Inferior parietal cortex (tissue), 1 donor: ENCODE measurements at regions not wholly inside any gene's neighbourhood (a gene's known extent, or its start where the extent isn't known, plus 50 kb on each side); places are given as distances from the start of the nearest gene placed in this dataset.
"Not testable (repeated sequence)": the region's sequence is repeated elsewhere in the genome, so short reads cannot be mapped to it uniquely, and the experiment has no call there.

Experiments used
- DNase-seq: peaks from one replicate; pipeline ENCODE4 v3.0.0-alpha.2; 2016; ENCODE audit errors: extremely low spot score

DNA sequence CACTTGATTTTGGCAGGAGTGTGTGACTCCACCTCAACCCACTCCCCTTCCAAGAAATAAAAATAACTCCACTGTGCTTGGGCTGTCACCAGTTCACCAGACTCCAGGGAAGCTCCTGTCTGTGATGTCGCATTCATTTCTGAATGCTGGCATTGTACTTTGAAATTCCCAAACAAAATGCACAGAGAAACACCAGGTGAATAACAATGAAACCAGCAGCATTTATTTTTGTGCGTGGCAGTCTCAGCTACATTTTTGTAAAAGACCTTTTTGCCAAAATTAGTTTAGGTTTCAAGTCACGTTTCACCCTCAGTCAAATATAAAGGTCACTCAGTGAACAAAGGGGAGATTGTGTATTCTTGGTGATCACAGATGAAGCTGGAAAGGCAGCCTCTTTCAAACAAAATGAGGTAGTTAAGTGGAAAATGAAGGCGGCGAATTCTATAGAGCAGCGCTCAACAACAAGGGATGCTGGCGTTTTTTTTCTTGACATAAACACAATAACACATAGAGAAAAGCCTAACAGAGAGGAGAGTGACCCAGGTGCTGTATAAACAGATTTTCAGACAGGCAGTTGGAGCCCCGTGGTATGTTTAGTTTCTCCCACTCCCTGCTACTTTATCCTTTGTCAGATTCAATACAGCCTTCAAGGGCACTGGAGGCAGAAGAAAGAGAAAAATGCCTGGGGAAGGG lies 210.3 kb upstream of the GCFC2 start:
- peak; percentile 70 for DNase-seq

DNA sequence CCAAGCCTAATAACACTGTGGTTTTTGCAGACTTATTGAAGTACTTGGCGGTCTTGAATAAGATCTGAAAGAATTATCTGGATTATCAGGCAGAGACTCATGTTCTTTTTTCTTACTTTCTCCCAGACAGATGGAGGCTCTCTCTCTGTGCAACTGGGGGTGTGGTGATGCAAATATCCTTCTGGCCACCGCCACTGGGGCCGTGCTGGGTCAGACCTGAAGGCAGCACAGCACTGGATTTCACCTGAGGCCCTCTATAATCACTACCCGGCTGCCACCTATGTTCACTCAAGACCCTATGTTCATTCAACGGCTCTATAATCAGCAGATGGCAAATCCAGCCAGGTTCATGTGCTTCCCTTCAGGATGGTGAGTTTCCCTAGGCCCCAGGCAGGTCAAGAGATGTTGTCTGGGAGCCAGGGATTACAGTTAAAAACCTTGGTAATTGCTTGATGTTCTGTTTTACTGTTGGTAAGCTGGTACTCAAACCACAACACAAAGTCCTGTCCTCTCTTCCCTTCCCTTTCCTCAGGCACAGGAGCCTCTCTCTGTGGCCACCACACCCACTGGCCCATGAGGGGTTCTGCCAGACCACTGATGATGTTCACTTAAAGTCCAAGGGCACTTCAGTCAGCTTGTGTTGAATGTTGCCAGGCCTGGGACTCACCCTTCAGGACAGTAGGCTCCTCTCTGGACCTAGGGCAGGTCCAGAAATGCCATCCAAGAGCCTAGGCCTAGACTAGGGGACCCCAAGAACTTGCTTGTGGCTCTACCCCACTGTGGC lies 205.3 kb upstream of the GCFC2 start:
- DNase-seq, result no peak

- DNase-seq, result peak; percentile 44
Observed at GRCh38 chr2:75896779-75897366, 186.2 kb upstream of the GCFC2 start.

DNA sequence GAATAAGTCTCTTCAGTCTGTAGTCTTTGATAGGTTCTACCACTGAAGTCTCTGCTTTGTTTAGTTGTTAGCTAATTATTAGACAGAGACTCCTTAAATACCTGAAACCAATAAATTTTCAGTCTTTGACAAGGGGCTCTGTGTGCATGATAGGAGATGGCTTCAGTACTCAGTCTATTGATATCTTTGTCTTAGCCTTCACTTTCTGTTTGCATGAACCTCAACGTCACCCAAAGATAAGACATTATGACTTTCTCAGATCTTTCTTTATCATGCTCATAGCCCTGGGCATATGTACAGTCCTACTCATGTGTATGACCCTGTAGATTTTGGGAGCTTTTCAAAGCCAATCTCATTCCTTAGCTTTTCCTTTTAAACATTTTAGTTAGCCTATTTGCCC lies 183.5 kb upstream of the GCFC2 start:
- DNase-seq, result no peak

DNA sequence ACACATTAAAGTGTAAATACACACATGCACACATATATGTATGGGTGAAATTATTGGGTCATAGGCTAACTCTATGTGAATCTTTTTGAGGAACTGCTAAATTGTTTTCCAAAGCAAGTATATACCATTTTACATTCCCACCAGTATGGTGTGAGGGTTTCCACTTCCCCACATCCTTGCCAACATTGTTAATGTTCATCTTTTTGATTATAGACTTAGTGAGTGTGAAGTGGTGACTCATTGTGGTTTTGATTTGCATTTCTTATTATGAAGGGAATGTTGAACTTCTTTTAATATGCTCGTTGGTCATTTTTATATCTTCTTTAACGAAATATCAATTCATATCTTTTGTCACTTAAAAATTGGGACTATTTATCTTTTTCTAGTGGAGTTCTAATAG lies 181.8 kb upstream of the GCFC2 start:
- no peak for DNase-seq

DNA sequence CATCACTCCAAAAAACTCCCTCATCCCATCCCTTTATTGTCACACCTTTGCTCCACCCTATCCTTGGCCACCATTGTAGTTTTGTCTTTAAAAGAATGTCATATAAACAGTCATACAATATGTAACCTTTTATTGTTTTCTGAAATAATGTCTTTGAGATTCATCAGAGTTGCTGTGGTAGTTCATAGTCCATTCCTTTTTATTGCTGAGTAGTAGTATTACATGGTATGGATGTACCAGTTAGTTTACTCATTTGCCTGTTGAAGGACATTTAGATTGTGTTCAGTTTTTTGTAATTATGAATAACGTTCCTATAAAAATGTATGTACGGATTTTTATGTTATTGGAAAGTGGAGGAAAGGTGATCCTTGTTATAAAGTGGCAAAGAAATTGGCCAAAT lies 171.8 kb upstream of the GCFC2 start:
- DNase-seq, result no peak

DNA sequence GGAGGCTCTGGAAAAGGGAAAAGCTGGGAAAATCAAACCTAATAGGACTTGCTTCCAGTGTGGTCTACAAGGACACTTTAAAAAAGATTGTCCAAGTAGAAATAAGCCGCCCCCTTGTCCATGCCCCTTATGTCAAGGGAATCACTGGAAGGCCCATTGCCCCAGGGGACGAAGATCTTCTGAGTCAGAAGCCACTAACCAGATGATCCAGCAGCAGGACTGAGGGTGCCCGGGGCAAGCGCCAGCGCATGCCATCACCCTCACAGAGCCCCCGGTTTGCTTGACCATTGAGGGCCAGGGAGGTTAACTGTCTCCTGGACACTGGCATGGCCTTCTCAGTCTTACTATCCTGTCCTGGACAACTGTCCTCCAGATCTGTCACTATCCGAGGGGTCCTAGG lies 164.9 kb upstream of the GCFC2 start:
- not testable (repeated sequence) for DNase-seq

GRCh38 chr2:75871762-75872614 lies 161.3 kb upstream of the GCFC2 start:
- DNase-seq, result not testable (repeated sequence)

GRCh38 chr2:75870651-75871137 lies 160.0 kb upstream of the GCFC2 start:
- DNase-seq, result no peak

DNA sequence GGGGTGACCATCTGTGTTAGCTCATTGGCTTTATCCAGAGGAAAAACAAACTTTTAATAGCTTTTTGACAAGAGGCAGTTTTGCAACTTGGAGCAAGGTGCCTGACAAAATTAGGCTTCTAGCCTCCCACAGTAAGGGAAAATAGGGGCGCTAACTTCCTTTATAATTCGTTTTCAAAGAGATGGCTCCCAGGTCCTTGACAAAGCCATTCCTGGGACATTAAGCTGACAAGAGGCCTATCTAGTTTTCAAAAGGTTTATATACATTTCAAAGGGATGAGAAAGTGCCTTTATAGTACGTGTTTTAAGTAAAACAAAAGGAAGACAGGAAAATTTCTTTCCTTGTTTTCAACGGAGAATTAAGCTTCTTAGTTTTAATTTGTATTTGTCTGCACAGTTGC lies 159.4 kb upstream of the GCFC2 start:
- no peak for DNase-seq

DNA sequence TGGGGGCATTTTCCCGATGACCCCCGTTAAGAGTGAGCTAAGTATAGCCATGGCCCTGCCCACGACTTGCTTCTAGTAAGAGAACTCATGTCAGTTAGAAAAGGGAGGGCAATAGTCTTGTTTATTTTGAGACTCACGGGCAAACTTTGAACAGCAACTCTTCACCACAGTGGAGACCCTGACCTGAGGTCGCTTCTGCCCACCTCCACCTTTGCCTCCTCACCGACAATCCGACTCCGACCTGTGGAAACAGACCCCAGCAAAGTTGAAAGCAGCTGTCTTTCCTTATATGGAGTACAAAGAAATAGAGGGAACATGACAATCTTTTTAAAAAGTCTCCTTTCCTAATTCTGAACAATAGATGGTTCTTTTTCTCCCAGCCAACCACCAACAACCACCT lies 155.0 kb upstream of the GCFC2 start:
- DNase-seq, result no peak

DNA sequence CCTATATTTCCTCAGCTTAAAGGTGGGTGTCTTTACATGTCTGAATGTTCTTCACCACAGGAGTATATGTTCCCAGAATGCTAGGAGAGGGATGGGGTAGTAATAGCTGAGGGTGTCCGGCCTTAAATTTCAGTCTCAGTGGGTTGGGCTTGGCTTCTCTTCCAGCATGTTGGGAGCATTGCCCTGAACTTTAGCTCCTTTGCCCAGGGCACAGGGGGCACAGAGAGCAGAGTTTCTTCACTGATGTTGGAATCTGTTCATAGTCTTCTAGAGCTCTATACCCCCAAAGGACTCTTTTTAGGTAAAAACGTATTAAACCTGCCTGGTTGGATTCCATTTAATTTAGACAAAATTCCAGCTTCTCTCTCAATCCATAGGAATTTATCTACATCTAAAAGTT lies 154.4 kb upstream of the GCFC2 start:
- no peak for DNase-seq

- DNase-seq, result no peak
Observed at GRCh38 chr2:75862547-75862946, 151.8 kb upstream of the GCFC2 start.

GRCh38 chr2:75853436-75853835 lies 142.7 kb upstream of the GCFC2 start:
- DNase-seq, result no peak

DNA sequence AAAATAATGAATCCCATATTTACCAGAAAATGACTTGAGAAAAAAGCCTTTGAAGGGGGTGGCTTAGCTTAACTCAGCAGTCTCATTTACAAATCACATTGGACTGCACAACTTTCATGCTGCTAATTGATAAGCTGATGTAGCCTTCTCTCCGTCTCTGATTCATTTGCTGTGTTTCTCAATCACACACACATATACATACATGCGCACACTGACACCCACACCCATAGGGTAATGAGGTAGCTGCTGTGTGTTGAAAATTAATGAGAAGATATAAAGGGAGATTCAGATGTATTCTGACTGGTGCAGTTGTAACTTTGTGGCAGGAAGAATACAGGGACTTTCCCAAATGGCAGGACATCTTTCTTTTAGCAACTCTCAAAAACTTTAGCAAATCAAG lies 141.9 kb upstream of the GCFC2 start:
- no peak for DNase-seq

GRCh38 chr2:75846683-75847190 lies 136.0 kb upstream of the GCFC2 start:
- no peak for DNase-seq

DNA sequence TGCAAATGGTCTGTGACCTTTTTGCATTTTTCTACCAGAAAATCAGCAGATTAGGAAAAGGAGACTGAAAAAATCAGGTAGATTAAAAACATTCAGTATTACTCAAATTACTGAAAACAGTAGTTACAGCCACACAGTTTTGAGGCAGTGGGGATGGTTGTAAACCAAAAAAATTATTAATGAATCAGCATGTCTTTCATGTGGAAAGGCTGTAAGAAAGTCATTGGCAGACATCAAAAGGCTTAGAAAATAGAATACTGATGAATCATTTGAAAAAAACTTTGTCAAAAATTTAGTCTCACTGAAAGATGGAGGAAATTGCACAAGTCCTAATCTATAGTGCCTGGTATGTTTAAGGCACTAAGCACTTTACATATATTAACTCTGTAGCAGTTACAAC lies 133.9 kb upstream of the GCFC2 start:
- DNase-seq, result no peak

DNA sequence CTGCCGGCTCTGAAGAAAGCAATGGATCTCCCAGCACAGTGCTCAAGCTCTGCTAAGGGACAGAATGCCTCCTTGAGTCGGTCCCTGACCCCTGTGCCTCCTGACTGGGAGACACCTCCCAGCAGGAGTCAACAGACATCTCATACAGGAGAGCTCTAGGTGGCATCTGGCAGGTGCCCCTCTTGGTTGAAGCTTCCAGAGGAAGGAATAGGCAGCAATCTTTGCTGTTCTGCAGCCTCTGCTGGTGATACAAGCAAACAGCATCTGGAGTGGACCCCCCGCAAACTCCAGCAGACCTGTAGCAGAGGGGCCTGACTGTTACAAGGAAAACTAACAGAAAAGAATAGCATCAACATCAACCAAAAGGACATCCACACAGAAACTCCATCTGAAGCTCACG lies 123.9 kb upstream of the GCFC2 start:
- DNase-seq, result not testable (repeated sequence)

DNA sequence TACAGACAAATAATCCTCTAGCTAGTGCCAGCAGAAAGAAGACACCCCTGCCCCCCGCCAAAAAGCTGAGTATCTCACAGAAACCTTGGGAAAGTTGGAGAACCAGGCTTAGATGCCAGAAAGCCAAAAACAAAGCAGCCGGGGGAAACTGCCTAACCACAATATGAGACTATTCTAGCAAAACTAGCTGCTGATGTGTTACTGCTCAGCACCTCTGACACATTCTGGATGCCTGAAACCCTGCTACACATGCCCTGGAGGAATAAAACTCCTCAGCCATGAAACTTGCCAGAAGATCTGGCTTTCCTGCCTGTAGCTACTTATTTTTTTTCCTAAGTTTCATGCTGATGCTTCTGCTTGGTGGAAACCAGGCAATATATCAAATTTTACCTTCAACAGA lies 122.7 kb upstream of the GCFC2 start:
- no peak for DNase-seq

GRCh38 chr2:75828826-75829225 lies 118.1 kb upstream of the GCFC2 start:
- no peak for DNase-seq

GRCh38 chr2:75823515-75823914 lies 112.8 kb upstream of the GCFC2 start:
- not testable (repeated sequence) for DNase-seq

GRCh38 chr2:75822336-75822735 lies 111.6 kb upstream of the GCFC2 start:
- DNase-seq, result no peak
